Mammary epithelial cell (primary cell): ENCODE measurements at regions not wholly inside any gene's neighbourhood (a gene's known extent, or its start where the extent isn't known, plus 50 kb on each side); places are given as distances from the start of the nearest gene placed in this dataset.

ENCODE experiments used
- EZH2 ChIP-seq: IDR thresholded peaks from 2 replicates; pipeline ENCODE4 v1.6.1; 2012; ENCODE audit warnings: low read length, inconsistent platforms, borderline replicate concordance
- TF ChIP-seq, protein P1 (sequence below), 2 donors: IDR thresholded peaks in 1 of 2; conservative IDR thresholded peaks in 1 of 2; 2 replicates each; pipeline ENCODE4 v1.5.1; 2011 to 2012; ENCODE audit warnings: inconsistent platforms in 2 of 2, low read length in 2 of 2, mild to moderate bottlenecking in 2 of 2, control low read depth in 1 of 2, low read depth in 1 of 2; ENCODE audit not compliant: insufficient read depth in 1 of 2; ENCODE audit errors: extremely low read depth in 1 of 2

DNA sequence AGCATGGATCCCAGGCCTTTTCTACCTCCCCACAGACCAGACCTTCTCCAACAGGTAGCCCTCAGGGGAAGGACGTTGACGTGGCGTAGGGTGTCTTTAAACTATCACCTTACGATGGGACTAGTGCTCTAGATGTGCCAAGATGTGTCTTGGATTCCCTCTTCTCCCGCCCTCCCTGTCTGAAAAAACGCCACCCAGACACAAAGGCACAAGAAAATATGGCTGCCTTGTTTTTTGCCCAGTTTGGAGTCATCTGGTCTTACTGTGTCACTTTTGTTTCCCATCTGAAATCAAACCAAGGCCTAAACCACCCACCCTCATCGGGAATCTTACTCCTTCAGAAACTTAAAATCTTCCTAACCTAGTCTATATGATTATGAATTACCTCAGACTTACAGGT lies 235.4 kb downstream of the OR13H1 start:
- no peak for TF ChIP-seq EZH2
- TF ChIP-seq, protein P1, sequence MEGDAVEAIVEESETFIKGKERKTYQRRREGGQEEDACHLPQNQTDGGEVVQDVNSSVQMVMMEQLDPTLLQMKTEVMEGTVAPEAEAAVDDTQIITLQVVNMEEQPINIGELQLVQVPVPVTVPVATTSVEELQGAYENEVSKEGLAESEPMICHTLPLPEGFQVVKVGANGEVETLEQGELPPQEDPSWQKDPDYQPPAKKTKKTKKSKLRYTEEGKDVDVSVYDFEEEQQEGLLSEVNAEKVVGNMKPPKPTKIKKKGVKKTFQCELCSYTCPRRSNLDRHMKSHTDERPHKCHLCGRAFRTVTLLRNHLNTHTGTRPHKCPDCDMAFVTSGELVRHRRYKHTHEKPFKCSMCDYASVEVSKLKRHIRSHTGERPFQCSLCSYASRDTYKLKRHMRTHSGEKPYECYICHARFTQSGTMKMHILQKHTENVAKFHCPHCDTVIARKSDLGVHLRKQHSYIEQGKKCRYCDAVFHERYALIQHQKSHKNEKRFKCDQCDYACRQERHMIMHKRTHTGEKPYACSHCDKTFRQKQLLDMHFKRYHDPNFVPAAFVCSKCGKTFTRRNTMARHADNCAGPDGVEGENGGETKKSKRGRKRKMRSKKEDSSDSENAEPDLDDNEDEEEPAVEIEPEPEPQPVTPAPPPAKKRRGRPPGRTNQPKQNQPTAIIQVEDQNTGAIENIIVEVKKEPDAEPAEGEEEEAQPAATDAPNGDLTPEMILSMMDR (conservative IDR thresholded peaks at IDR 0.05 in 1 of 2, IDR thresholded peaks at IDR 0.05 in 1 of 2; ENCODE audit: extremely low read depth in 1 of 2, insufficient read depth in 1 of 2, low read depth in 1 of 2, low read length in 2 of 2): no peak
